NCI-H69 (cell line): ENCODE measurements at regions not wholly inside any gene's neighbourhood (a gene's known extent, or its start where the extent isn't known, plus 50 kb on each side); places are given as distances from the start of the nearest gene placed in this dataset.
"Not testable (repeated sequence)": the region's sequence is repeated elsewhere in the genome, so short reads cannot be mapped to it uniquely, and the experiment has no call there.

Experiments used
- DNase-seq: peaks from one replicate; lab custom pipeline; 2025; lab: John Stamatoyannopoulos, UW

GRCh38 chr3:72278349-72279067 lies 493.6 kb upstream of the PROK2 start:
- DNase-seq: no peak

GRCh38 chr3:72277710-72278109 lies 492.8 kb upstream of the PROK2 start:
- DNase-seq: no peak

- no peak for DNase-seq
Observed at GRCh38 chr3:72276806-72277205, 491.9 kb upstream of the PROK2 start.

GRCh38 chr3:72275331-72275751 lies 490.4 kb upstream of the PROK2 start:
- no peak for DNase-seq

GRCh38 chr3:72274493-72275330 lies 489.8 kb upstream of the PROK2 start:
- DNase-seq: peak; percentile 83

GRCh38 chr3:72273615-72274014 lies 488.7 kb upstream of the PROK2 start:
- peak; percentile 6 for DNase-seq

GRCh38 chr3:72272356-72272755 lies 487.4 kb upstream of the PROK2 start:
- DNase-seq: no peak

GRCh38 chr3:72271923-72272322 lies 487.0 kb upstream of the PROK2 start:
- DNase-seq: no peak

- no peak for DNase-seq
Observed at GRCh38 chr3:72271216-72271615, 486.3 kb upstream of the PROK2 start.

GRCh38 chr3:72270730-72271129 lies 485.8 kb upstream of the PROK2 start:
- DNase-seq: no peak

- DNase-seq: peak; percentile 32
Observed at GRCh38 chr3:72270072-72270681, 485.2 kb upstream of the PROK2 start.

GRCh38 chr3:72269475-72269874 lies 484.5 kb upstream of the PROK2 start:
- DNase-seq: no peak

GRCh38 chr3:72266921-72267524 lies 482.1 kb upstream of the PROK2 start:
- not testable (repeated sequence) for DNase-seq

GRCh38 chr3:72266016-72266370 lies 481.0 kb upstream of the PROK2 start:
- DNase-seq: no peak

- peak; percentile 43 for DNase-seq
Observed at GRCh38 chr3:72265256-72266015, 480.5 kb upstream of the PROK2 start.

GRCh38 chr3:72263223-72263990 lies 478.5 kb upstream of the PROK2 start:
- DNase-seq: no peak

GRCh38 chr3:72262736-72263135 lies 477.8 kb upstream of the PROK2 start:
- DNase-seq: no peak

- peak; percentile 55 for DNase-seq
Observed at GRCh38 chr3:72261566-72262564, 476.9 kb upstream of the PROK2 start.

- DNase-seq: no peak
Observed at GRCh38 chr3:72260588-72260910, 475.6 kb upstream of the PROK2 start.
